Activated naive CD8-positive, alpha-beta T cell treated with anti-CD3 and anti-CD28 coated beads, Interleukin-2, amount 50 U/mL, for 24 hours (primary cell): ENCODE measurements at regions not wholly inside any gene's neighbourhood (a gene's known extent, or its start where the extent isn't known, plus 50 kb on each side); places are given as distances from the start of the nearest gene placed in this dataset.
"Not testable (repeated sequence)": the region's sequence is repeated elsewhere in the genome, so short reads cannot be mapped to it uniquely, and the experiment has no call there.

Experiments
- ATAC-seq: fragments of 150-1000 bp; cut with Tn5 transposase; one replicate; pipeline ENCODE4 v1.10.0; 2021
- DNase-seq: peaks from one replicate; pipeline ENCODE4 v3.0.0; 2021
- H3K27ac Mint-ChIP-seq: one replicate; pipeline ENCODE4 v1.8.0; 2021; ENCODE audit warnings: mild to moderate bottlenecking, mixed read lengths
- H3K27me3 Mint-ChIP-seq: one replicate; pipeline ENCODE4 v1.8.0; 2021; ENCODE audit warnings: mixed read lengths
- H3K36me3 Mint-ChIP-seq: one replicate; pipeline ENCODE4 v1.8.0; 2021; ENCODE audit warnings: low read depth, mixed read lengths
- H3K4me1 Mint-ChIP-seq: one replicate; pipeline ENCODE4 v1.8.0; 2021; ENCODE audit warnings: mixed read lengths
- H3K4me3 Mint-ChIP-seq: one replicate; pipeline ENCODE4 v1.8.0; 2021; ENCODE audit warnings: mild to moderate bottlenecking, moderate library complexity, mixed read lengths
- H3K9me3 Mint-ChIP-seq: one replicate; pipeline ENCODE4 v1.8.0; 2021; ENCODE audit warnings: mixed read lengths

DNA sequence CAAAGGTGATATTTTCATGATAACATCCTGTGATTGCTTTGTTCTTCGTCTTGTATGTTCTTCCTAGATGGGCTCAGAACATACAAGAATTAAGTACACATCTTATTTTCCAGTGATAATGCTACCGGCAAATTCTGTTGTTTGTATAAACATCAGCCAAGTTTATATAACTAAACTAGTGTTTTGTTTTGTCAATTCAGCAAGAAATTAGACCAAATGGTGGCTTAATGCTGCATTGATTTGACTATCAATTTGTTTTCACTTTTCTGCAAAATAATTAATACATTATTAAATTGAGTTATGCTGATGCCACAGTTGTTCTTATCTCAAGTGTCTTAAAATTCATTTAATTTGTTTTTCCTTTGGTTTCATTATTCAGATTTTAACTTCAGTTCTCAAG lies 177.7 kb downstream of the OR4F29 start:
- ATAC-seq, H3K4me1 Mint-ChIP-seq, DNase-seq: not testable (repeated sequence)

GRCh38 chr1:267815-268214 lies 183.7 kb downstream of the OR4F29 start:
- not testable (repeated sequence) for ATAC-seq, H3K27ac Mint-ChIP-seq, H3K27me3 Mint-ChIP-seq, H3K36me3 Mint-ChIP-seq, H3K4me3 Mint-ChIP-seq, H3K9me3 Mint-ChIP-seq, H3K4me1 Mint-ChIP-seq
- peak; percentile 64 for DNase-seq

More for the DNA sequence above, 177.7 kb downstream of the OR4F29 start:
- not testable (repeated sequence) for H3K9me3 Mint-ChIP-seq, H3K27ac Mint-ChIP-seq, H3K36me3 Mint-ChIP-seq, H3K27me3 Mint-ChIP-seq, H3K4me3 Mint-ChIP-seq
